ENCODE measurements at regions not wholly inside any gene's neighbourhood (a gene's known extent, or its start where the extent isn't known, plus 50 kb on each side); places are given as distances from the start of the nearest gene placed in this dataset.

GRCh38 chr7:21326241-21326640 is 101.6 kb upstream of the SP4 start:
- no peak for TF ChIP-seq EZH2phosphoT487 (IDR thresholded peaks at IDR 0.05; ENCODE audit: low read length)
- no peak for TF ChIP-seq CTCF (IDR thresholded peaks at IDR 0.05; ENCODE audit: low read length)
- no peak for TF ChIP-seq EZH2 (optimal IDR thresholded peaks at IDR 0.05; ENCODE audit: low read depth, low read length)

All from MM.1S (cell line).